GM12878 (cell line): ENCODE measurements at regions not wholly inside any gene's neighbourhood (a gene's known extent, or its start where the extent isn't known, plus 50 kb on each side); places are given as distances from the start of the nearest gene placed in this dataset.
"Not testable (repeated sequence)": the region's sequence is repeated elsewhere in the genome, so short reads cannot be mapped to it uniquely, and the experiment has no call there.

Experiments
- ATAC-seq: fragments of 200-7000 bp; cut with Tn5 transposase; 3 replicates; pipeline ENCODE4 v1.9.1; 2020; ENCODE audit warnings: mild to moderate bottlenecking, moderate library complexity
- BruUV-seq: library from RNA; stranded (reverse); fragments of 400-500 nt; replicated peaks from 2 replicates; lab custom pipeline; 2021; lab: Mats Ljungman, UMichigan
- CTCF ChIA-PET: fragments of 300-600 bp; sonication (Branson Sonifier 250); formaldehyde crosslinking; extraction: SDS; loops from one replicate; lab custom pipeline; 2021; ENCODE audit warnings: inconsistent platforms; lab: Yijun Ruan, JAX
- POLR2A ChIA-PET: fragments of 350-600 bp; formaldehyde crosslinking; extraction: SDS; loops from one replicate; lab custom pipeline; 2021; ENCODE audit warnings: inconsistent platforms; lab: Charles Lee
- RAD21 ChIA-PET: fragments of 300-600 bp; sonication (Branson Sonifier 250); formaldehyde crosslinking; loops from one replicate; lab custom pipeline; 2023; ENCODE audit warnings: antibody characterized with exemption; ENCODE audit not compliant: unreplicated experiment; lab: Charles Lee
- SMC1A ChIA-PET: fragments of 300-600 bp; sonication (Branson Sonifier 250); formaldehyde crosslinking; loops from one replicate; lab custom pipeline; 2023; ENCODE audit not compliant: unreplicated experiment, uncharacterized antibody; lab: Charles Lee
- DNase-seq: peaks from one replicate; pipeline ENCODE4 v3.0.0-alpha.2; 2011; ENCODE audit warnings: low read depth, low spot score
- FAIRE-seq: peaks from 3 replicates; lab custom pipeline; 2011; peaks lifted over from hg19 to GRCh38; lab: Jason Lieb, UNC
- H2AFZ ChIP-seq: 2 replicates; pipeline ENCODE4 v1.6.0; 2011; ENCODE audit warnings: low read depth, low read length, control low read depth; ENCODE audit not compliant: control insufficient read depth
- H3K27ac ChIP-seq: 2 replicates; pipeline ENCODE4 v1.5.1; 2011; ENCODE audit warnings: control low read depth; ENCODE audit not compliant: control insufficient read depth, insufficient read depth
- H3K27me3 ChIP-seq, 2 experiments: replicated peaks in 1 of 2; 2 replicates each; pipeline versions ENCODE4 v1.6.0 to v1.6.1; 2011; ENCODE audit warnings: low read length in 1 of 2; ENCODE audit not compliant: control insufficient read depth in 2 of 2, insufficient read depth in 2 of 2
- H3K36me3 ChIP-seq, 2 experiments: 2 replicates each; pipeline ENCODE4 v1.5.1; 2011; ENCODE audit warnings: low read length in 1 of 2; ENCODE audit not compliant: control insufficient read depth in 2 of 2, insufficient read depth in 2 of 2
- H3K4me1 ChIP-seq: 2 replicates; pipeline ENCODE4 v1.6.1; 2011; ENCODE audit warnings: mild to moderate bottlenecking, low read length, moderate library complexity, mixed read lengths; ENCODE audit not compliant: control insufficient read depth, insufficient read depth
- H3K4me2 ChIP-seq: 2 replicates; pipeline ENCODE4 v1.6.0; 2011; ENCODE audit warnings: control low read depth; ENCODE audit not compliant: control insufficient read depth, insufficient read depth
- H3K4me3 ChIP-seq: fragments of 200-600 bp; sonication (generic); 2 replicates; pipeline ENCODE4 v1.5.1; 2016
- H3K79me2 ChIP-seq: 2 replicates; pipeline ENCODE4 v1.6.0; 2011; ENCODE audit warnings: low read length; ENCODE audit not compliant: control insufficient read depth, insufficient read depth
- H3K9ac ChIP-seq: 2 replicates; pipeline ENCODE4 v1.8.0; 2011; ENCODE audit warnings: low read length, control low read depth, mixed read lengths; ENCODE audit not compliant: control insufficient read depth, insufficient read depth
- H3K9me3 ChIP-seq: replicated peaks from 3 replicates; pipeline ENCODE4 v1.5.1; 2011; ENCODE audit warnings: mild to moderate bottlenecking, low read length; ENCODE audit not compliant: control insufficient read depth, insufficient read depth
- H4K20me1 ChIP-seq: 2 replicates; pipeline ENCODE4 v1.6.0; 2011; ENCODE audit not compliant: control insufficient read depth, insufficient read depth
- CBX5 ChIP-seq: sonication (generic); IDR thresholded peaks from 2 replicates; pipeline ENCODE4 v1.6.1; 2016; ENCODE audit warnings: low read depth, moderate library complexity, mild to moderate bottlenecking, inconsistent platforms
- IKZF1 ChIP-seq: fragments of 450-650 bp; conservative IDR thresholded peaks from 2 replicates; pipeline ENCODE4 v1.6.1; 2017; ENCODE audit warnings: antibody characterized with exemption, mild to moderate bottlenecking
- SP1 ChIP-seq: IDR thresholded peaks from one replicate; pipeline ENCODE4 v1.6.1; 2011; ENCODE audit warnings: low read depth, low read length
- WGBS: methylation state at CpG from one replicate; pipeline ENCODE4 v1.1.6; 2016; ENCODE audit warnings: low lambda C conversion rate; ENCODE audit not compliant: insufficient replicate concordance, insufficient coverage; ENCODE audit errors: missing lambda C conversion rate; 5-methylcytosine and 5-hydroxymethylcytosine counted together
- in situ Hi-C: fragments of 300-500 bp; cut with MboI; formaldehyde crosslinking; loops from 9 replicates; pipeline ENCODE4 v1.14.3; 2018; ENCODE audit warnings: mixed read lengths
- intact Hi-C: fragments of 100-400 bp; cut with micrococcal nuclease; formaldehyde crosslinking; loops from one replicate; pipeline ENCODE4 v1.14.2; 2022; ENCODE audit not compliant: unreplicated experiment

DNA sequence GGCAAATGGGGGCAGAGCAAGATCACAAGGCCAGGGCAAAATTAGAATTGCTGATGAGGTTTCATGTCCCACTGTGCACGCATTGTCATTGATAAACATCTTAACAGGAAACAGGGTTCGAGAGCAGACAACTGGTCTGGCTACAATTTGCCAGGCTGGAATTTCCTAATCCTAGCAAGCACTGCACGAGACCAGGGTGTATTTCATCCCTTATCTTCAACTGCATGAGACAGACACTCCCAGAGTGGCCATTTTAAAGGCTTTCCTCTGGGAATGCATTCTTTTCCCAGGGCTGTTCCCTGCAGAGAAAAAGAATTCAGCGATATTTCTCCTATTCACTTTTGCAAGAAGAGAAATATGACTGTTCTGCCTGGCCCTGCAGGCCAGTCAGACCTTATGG, 75.8 kb upstream of the C4orf54 start:
- H3K4me2 ChIP-seq, H3K36me3 ChIP-seq, H3K9ac ChIP-seq, in situ Hi-C loops, RAD21 ChIA-PET, DNase-seq, H3K27ac ChIP-seq, BruUV-seq, intact Hi-C loops, CTCF ChIA-PET, FAIRE-seq, H3K9me3 ChIP-seq, SMC1A ChIA-PET, H3K27me3 ChIP-seq, H3K4me3 ChIP-seq, H4K20me1 ChIP-seq, H3K4me1 ChIP-seq, POLR2A ChIA-PET, ATAC-seq, H3K79me2 ChIP-seq, H2AFZ ChIP-seq: not testable (repeated sequence)
- 19% methylated on average over 4 of the region's 4 CpGs for WGBS

DNA sequence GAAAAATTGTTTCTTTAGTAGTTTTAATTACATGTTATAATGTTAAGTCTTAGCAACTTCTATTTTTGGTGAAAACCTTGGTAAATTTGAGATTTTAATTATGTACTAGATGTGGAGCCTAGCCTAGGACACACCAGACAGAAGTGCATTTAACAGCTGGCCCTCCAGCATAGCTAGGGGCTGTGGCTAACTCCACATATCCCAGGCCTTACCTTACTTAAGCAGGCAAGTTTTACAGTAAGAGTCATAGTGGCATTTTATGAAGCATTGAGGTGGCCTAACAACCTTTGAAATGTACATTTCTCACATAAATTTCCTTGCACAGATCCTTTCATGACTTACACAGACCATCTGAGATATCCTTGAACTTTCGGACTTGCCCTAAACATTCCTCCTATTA, 71.6 kb upstream of the C4orf54 start:
- H4K20me1 ChIP-seq = no peaks in the 10 kb centered on the region
- 0% methylated on average over 1 of the region's 1 CpG for WGBS
- H3K4me2 ChIP-seq = no peak overlapping the region
- no peak for FAIRE-seq
- BruUV-seq = no TSS peak
- ChIA-PET CTCF (interaction anchor here (0.9 kb wide), 1 partner anchor 156 kb away, joined by 3 read pairs; no protein-coding TSS in a partner anchor), SMC1A (no interaction called here), RAD21 (no interaction called here), POLR2A (no interaction called here)
- H2AFZ ChIP-seq = no peak overlapping the region
- no peak overlapping the region for H3K27ac ChIP-seq
- intact Hi-C loops (loop anchor here (10.0 kb wide), 1 partner anchor 156 kb away; no protein-coding TSS in a partner anchor), in situ Hi-C loops (no loop called here)
- H3K9ac ChIP-seq = no peak overlapping the region
- no peak overlapping the region for H3K4me3 ChIP-seq
- H3K9me3 ChIP-seq = no peaks in the 10 kb centered on the region
- no peak for DNase-seq
- no peaks in the 10 kb centered on the region for H3K4me1 ChIP-seq
- H3K79me2 ChIP-seq = no peaks in the 10 kb centered on the region
- no peaks in the 10 kb centered on the region for H3K36me3 ChIP-seq
- H3K27me3 ChIP-seq = no peaks in the 10 kb centered on the region
- no peak for TF ChIP-seq CBX5
- TF ChIP-seq IKZF1 = no peak
- TF ChIP-seq SP1 = no peak
- TF ChIP-seq, all 136 proteins: peak for 0
- no peak for ATAC-seq
